CD14-positive monocyte (primary cell): ENCODE measurements at regions not wholly inside any gene's neighbourhood (a gene's known extent, or its start where the extent isn't known, plus 50 kb on each side); places are given as distances from the start of the nearest gene placed in this dataset.

Source experiments
- DNase-seq, 3 donors: peaks; one replicate each; pipeline ENCODE4 v3.0.0-alpha.2; 2011 to 2022
- H2AFZ ChIP-seq: 2 replicates; pipeline ENCODE4 v1.6.0; 2012; ENCODE audit warnings: mild to moderate bottlenecking, low read depth, low read length, inconsistent platforms; ENCODE audit not compliant: insufficient read depth, poor library complexity, severe bottlenecking
- H3K27ac ChIP-seq, 2 donors: 1 replicate in 1 of 2; 2 replicates in 1 of 2; pipeline ENCODE4 v1.5.1; 2012 to 2013; ENCODE audit warnings: low read length in 2 of 2, control low read depth in 1 of 2, inconsistent platforms in 1 of 2, low read depth in 1 of 2, mild to moderate bottlenecking in 1 of 2
- H3K27me3 ChIP-seq, 2 donors: one replicate each; pipeline versions ENCODE4 v1.6.0 to v1.6.1; 2011 to 2013; ENCODE audit warnings: low read length in 2 of 2; ENCODE audit not compliant: control insufficient read depth in 2 of 2, insufficient read depth in 2 of 2
- H3K36me3 ChIP-seq, 2 donors: replicated peaks in 1 of 2; 1 replicate in 1 of 2; 2 replicates in 1 of 2; pipeline versions ENCODE4 v1.5.1 to v1.6.1; 2012 to 2013; ENCODE audit warnings: low read length in 2 of 2, control low read depth in 1 of 2, inconsistent platforms in 1 of 2, mild to moderate bottlenecking in 1 of 2; ENCODE audit not compliant: insufficient read depth in 2 of 2, control insufficient read depth in 1 of 2
- H3K4me1 ChIP-seq, 2 donors: 1 replicate in 1 of 2; 2 replicates in 1 of 2; pipeline versions ENCODE4 v1.5.1 to v1.6.1; 2012 to 2013; ENCODE audit warnings: low read length in 2 of 2, control low read depth in 1 of 2, inconsistent platforms in 1 of 2, mild to moderate bottlenecking in 1 of 2, moderate library complexity in 1 of 2; ENCODE audit not compliant: insufficient read depth in 2 of 2, control insufficient read depth in 1 of 2
- H3K4me2 ChIP-seq: replicated peaks from 2 replicates; pipeline ENCODE3; 2012; ENCODE audit warnings: low read length, moderate library complexity, mild to moderate bottlenecking; ENCODE audit not compliant: poor library complexity, severe bottlenecking; ENCODE audit errors: extremely low read depth
- H3K4me3 ChIP-seq, 3 experiments: fragments of 200-600 bp in 1 of 3; sonication (generic) in 1 of 3; replicated peaks in 1 of 3; 1 replicate in 2 of 3; 2 replicates in 1 of 3; pipeline ENCODE4 v1.5.1; 2011 to 2013; ENCODE audit warnings: low read length in 3 of 3, mild to moderate bottlenecking in 3 of 3, control low read depth in 2 of 3, low read depth in 2 of 3, inconsistent platforms in 1 of 3, moderate library complexity in 1 of 3
- H3K79me2 ChIP-seq: 2 replicates; pipeline ENCODE4 v1.6.0; 2012; ENCODE audit warnings: mild to moderate bottlenecking, control low read depth, inconsistent platforms, low read length, moderate library complexity; ENCODE audit not compliant: insufficient read depth
- H3K9ac ChIP-seq: 2 replicates; pipeline ENCODE4 v1.6.0; 2017; ENCODE audit warnings: low read length, mild to moderate bottlenecking; ENCODE audit not compliant: insufficient read depth, poor library complexity, severe bottlenecking
- H3K9me3 ChIP-seq, 2 donors: replicated peaks in 1 of 2; 1 replicate in 1 of 2; 2 replicates in 1 of 2; pipeline versions ENCODE4 v1.5.1 to v1.6.1; 2012 to 2013; ENCODE audit warnings: low read length in 2 of 2, control low read depth in 1 of 2; ENCODE audit not compliant: control insufficient read depth in 1 of 2, insufficient read depth in 1 of 2
- H4K20me1 ChIP-seq: 2 replicates; pipeline ENCODE4 v1.6.0; 2012; ENCODE audit warnings: mild to moderate bottlenecking, low read length, control low read depth, moderate library complexity; ENCODE audit not compliant: insufficient read depth
- H3K27ac Mint-ChIP-seq, 7 donors: one replicate each; pipeline ENCODE4 v1.8.0; 2020; ENCODE audit warnings: mild to moderate bottlenecking in 7 of 7, mixed read lengths in 7 of 7, moderate library complexity in 6 of 7, inconsistent platforms in 2 of 7
- H3K27me3 Mint-ChIP-seq, 3 donors: one replicate each; pipeline ENCODE4 v1.8.0; 2021 to 2022; ENCODE audit warnings: low read depth in 3 of 3, mild to moderate bottlenecking in 3 of 3, mixed read lengths in 3 of 3, moderate library complexity in 3 of 3, inconsistent platforms in 1 of 3
- H3K36me3 Mint-ChIP-seq, 2 donors: one replicate each; pipeline ENCODE4 v1.8.0; 2020; ENCODE audit warnings: mixed read lengths in 2 of 2, inconsistent platforms in 1 of 2, mild to moderate bottlenecking in 1 of 2
- H3K4me1 Mint-ChIP-seq: one replicate; pipeline ENCODE4 v1.8.0; 2020; ENCODE audit warnings: mild to moderate bottlenecking, mixed read lengths
- H3K4me3 Mint-ChIP-seq, 2 donors: one replicate each; pipeline ENCODE4 v1.8.0; 2020; ENCODE audit warnings: mild to moderate bottlenecking in 2 of 2, mixed read lengths in 2 of 2, moderate library complexity in 1 of 2
- H3K9me3 Mint-ChIP-seq, 7 donors: one replicate each; pipeline ENCODE4 v1.8.0; 2020 to 2022; ENCODE audit warnings: mixed read lengths in 7 of 7, mild to moderate bottlenecking in 6 of 7, moderate library complexity in 6 of 7, inconsistent platforms in 2 of 7
- WGBS: methylation state at CpG from one replicate; pipeline ENCODE4 v1.1.5; 2013; ENCODE audit warnings: missing lambda C conversion rate; ENCODE audit not compliant: insufficient coverage; 5-methylcytosine and 5-hydroxymethylcytosine counted together
- intact Hi-C, 2 donors: fragments of 100-400 bp; cut with micrococcal nuclease; formaldehyde crosslinking; loops; one replicate each; pipeline versions ENCODE4 v1.15.0 to v1.15.1; 2023
- TF ChIP-seq, protein P1 (sequence below): fragments of 200-600 bp; IDR thresholded peaks from one replicate; pipeline ENCODE4 v1.8.0; 2022; ENCODE audit warnings: antibody characterized with exemption, mild to moderate bottlenecking

DNA sequence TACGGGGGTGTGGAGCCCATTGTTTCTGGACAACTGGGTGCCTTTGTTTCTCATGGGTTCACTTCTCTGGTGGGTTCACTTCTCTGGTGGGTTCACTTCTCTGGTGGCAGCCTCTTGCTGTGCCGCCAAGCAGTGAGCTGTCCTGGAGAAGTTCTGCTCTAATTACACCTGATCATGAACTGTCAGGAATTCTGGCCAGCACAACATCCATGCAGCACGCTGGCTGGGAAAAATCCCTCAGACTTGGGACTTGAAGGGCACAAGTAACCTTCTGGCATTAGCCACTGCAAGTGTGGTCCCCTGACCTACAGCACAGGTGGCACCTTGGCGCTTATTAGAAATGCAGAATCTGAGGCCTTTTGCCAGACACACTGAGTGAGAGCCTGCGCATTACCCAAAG, 752.5 kb downstream of the QKI start:
- Histone ChIP-seq H3K9me3 (peaks cover 5 to 22% of the 10 kb centered on the region in 2 donors), H3K27me3 (no peaks in the 10 kb centered on the region), H4K20me1 (no peaks in the 10 kb centered on the region), H3K79me2 (no peaks in the 10 kb centered on the region), H2AFZ (no peak overlapping the region), H3K36me3 (no peaks in the 10 kb centered on the region), H3K27ac (no peak overlapping the region), H3K4me2 (no peak overlapping the region), H3K9ac (no peak overlapping the region), H3K4me1 (no peaks in the 10 kb centered on the region), H3K4me3 (no peak overlapping the region)
- Mint-ChIP-seq H3K27me3 (peaks cover 0 to 3% (median 2%) of the 10 kb centered on the region in 3 donors), H3K4me3 (no peak overlapping the region), H3K27ac (no peak overlapping the region), H3K9me3 (peaks cover 0 to 27% (median 7%) of the 10 kb centered on the region in 7 donors), H3K4me1 (no peaks in the 10 kb centered on the region), H3K36me3 (no peaks in the 10 kb centered on the region)
- 88% methylated on average over 5 of the region's 5 CpGs for WGBS
- TF ChIP-seq, protein P1, sequence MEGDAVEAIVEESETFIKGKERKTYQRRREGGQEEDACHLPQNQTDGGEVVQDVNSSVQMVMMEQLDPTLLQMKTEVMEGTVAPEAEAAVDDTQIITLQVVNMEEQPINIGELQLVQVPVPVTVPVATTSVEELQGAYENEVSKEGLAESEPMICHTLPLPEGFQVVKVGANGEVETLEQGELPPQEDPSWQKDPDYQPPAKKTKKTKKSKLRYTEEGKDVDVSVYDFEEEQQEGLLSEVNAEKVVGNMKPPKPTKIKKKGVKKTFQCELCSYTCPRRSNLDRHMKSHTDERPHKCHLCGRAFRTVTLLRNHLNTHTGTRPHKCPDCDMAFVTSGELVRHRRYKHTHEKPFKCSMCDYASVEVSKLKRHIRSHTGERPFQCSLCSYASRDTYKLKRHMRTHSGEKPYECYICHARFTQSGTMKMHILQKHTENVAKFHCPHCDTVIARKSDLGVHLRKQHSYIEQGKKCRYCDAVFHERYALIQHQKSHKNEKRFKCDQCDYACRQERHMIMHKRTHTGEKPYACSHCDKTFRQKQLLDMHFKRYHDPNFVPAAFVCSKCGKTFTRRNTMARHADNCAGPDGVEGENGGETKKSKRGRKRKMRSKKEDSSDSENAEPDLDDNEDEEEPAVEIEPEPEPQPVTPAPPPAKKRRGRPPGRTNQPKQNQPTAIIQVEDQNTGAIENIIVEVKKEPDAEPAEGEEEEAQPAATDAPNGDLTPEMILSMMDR, result no peak
- intact Hi-C loops, result no loop called here
- DNase-seq, result no peak

DNA sequence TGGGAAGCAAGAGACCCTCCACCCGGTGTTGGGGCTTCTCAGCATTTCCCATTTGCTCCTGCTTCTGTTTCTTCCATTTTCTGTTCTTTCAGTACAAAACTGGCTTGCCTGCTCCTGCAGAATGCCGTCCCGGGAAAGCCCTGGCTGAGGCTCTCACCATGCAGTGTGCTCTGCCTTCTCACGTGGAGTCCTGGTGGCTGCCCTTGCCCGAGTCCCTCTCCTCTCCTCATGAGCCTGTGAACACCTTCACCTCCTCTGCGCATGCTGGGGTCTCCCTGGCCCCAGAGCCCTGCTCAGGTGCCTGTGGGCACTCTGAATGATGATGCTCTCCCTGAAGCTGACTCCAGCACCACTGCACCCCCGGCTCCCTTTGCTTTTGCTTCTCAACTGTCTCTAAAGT, 752.0 kb downstream of the QKI start:
- Mint-ChIP-seq H3K27ac (no peak overlapping the region), H3K4me3 (peak overlapping the region in 1 of 2 donors; percentile 23), H3K4me1 (no peaks in the 10 kb centered on the region), H3K9me3 (peaks cover 0 to 29% (median 7%) of the 10 kb centered on the region in 7 donors), H3K27me3 (peaks cover 0 to 3% (median 2%) of the 10 kb centered on the region in 3 donors), H3K36me3 (no peaks in the 10 kb centered on the region)
- H3K4me2 ChIP-seq, result no peak overlapping the region
- no peak overlapping the region for H3K27ac ChIP-seq
- H2AFZ ChIP-seq, result no peak overlapping the region
- no peaks in the 10 kb centered on the region for H4K20me1 ChIP-seq
- 73% methylated on average over 6 of the region's 7 CpGs for whole genome bisulfite sequencing
- no peak overlapping the region for H3K9ac ChIP-seq
- no peak overlapping the region for H3K4me3 ChIP-seq
- peaks cover 5 to 22% of the 10 kb centered on the region in 2 donors for H3K9me3 ChIP-seq
- intact Hi-C loops, result no loop called here
- H3K79me2 ChIP-seq, result no peaks in the 10 kb centered on the region
- TF ChIP-seq, protein P1, result no peak
- H3K27me3 ChIP-seq, result no peaks in the 10 kb centered on the region
- no peak for DNase-seq
- no peaks in the 10 kb centered on the region for H3K4me1 ChIP-seq
- no peaks in the 10 kb centered on the region for H3K36me3 ChIP-seq
